Body of pancreas (tissue), 4 donors: ENCODE measurements at regions not wholly inside any gene's neighbourhood (a gene's known extent, or its start where the extent isn't known, plus 50 kb on each side); places are given as distances from the start of the nearest gene placed in this dataset.

Source experiments
- ATAC-seq: fragments of 150-250 bp; one replicate; pipeline ENCODE4 v1.9.1; 2016
- DNase-seq, 4 donors: peaks; one replicate each; pipeline ENCODE4 v3.0.0-alpha.2; 2019
- H3K27ac ChIP-seq, 4 donors: fragments of 200-600 bp; sonication (generic); 1 replicate in 3 of 4; 2 replicates in 1 of 4; pipeline versions ENCODE4 v1.5.1 to v1.6.1; 2016 to 2019; ENCODE audit warnings: mild to moderate bottlenecking in 1 of 4, mixed read lengths in 1 of 4, moderate library complexity in 1 of 4
- H3K27me3 ChIP-seq, 2 donors: fragments of 200-600 bp; sonication (generic); one replicate each; pipeline ENCODE4 v1.6.0; 2016; ENCODE audit warnings: mild to moderate bottlenecking in 1 of 2
- H3K36me3 ChIP-seq, 2 donors: fragments of 200-600 bp; sonication (generic); replicated peaks in 1 of 2; 2 replicates each; pipeline ENCODE4 v1.5.1; 2016; ENCODE audit warnings: low read depth in 2 of 2; ENCODE audit not compliant: insufficient read depth in 1 of 2
- H3K4me1 ChIP-seq: fragments of 200-600 bp; sonication (generic); one replicate; pipeline ENCODE4 v1.6.0; 2016
- H3K4me3 ChIP-seq, 2 donors: fragments of 200-600 bp; sonication (generic); 1 replicate in 1 of 2; 2 replicates in 1 of 2; pipeline ENCODE4 v1.5.1; 2016 to 2019
- H3K9me3 ChIP-seq, 3 donors: fragments of 200-600 bp; sonication (generic); 1 replicate in 2 of 3; 2 replicates in 1 of 3; pipeline ENCODE4 v1.5.1; 2016
- CTCF ChIP-seq, 7 experiments: fragments of 450-650 bp in 4 of 7; fragments of 200-600 bp in 3 of 7; sonication (generic) in 3 of 7; IDR thresholded peaks; one replicate each; pipeline ENCODE4 v1.5.1; 2016 to 2019; ENCODE audit warnings: antibody characterized with exemption in 7 of 7
- POLR2A ChIP-seq, 3 donors: fragments of 450-650 bp; IDR thresholded peaks; one replicate each; pipeline ENCODE4 v1.6.1; 2016; ENCODE audit warnings: antibody characterized with exemption in 3 of 3, mild to moderate bottlenecking in 2 of 3
- WGBS, 2 donors: methylation state at CpG; one replicate each; pipeline ENCODE4 v1.1.5; 2017; 5-methylcytosine and 5-hydroxymethylcytosine counted together
- intact Hi-C: fragments of 100-400 bp; cut with DNase I; formaldehyde crosslinking; loops from one replicate; pipeline ENCODE4 v1.15.1; 2023

GRCh38 chr13:69101841-69102240, 1005.8 kb upstream of the ATXN8OS start:
- Histone ChIP-seq H3K36me3 (no peaks in the 10 kb centered on the region), H3K9me3 (no peaks in the 10 kb centered on the region), H3K4me1 (no peaks in the 10 kb centered on the region), H3K27ac (no peak overlapping the region), H3K27me3 (no peaks in the 10 kb centered on the region), H3K4me3 (no peak overlapping the region)
- DNase-seq (no peak), ATAC-seq (no peak)
- intact Hi-C loops, result no loop called here
- 57 to 71% methylated on average over 1 of the region's 1 CpG for WGBS, 2 donors
- TF ChIP-seq POLR2A (IDR thresholded peaks at IDR 0.05), result no peak

GRCh38 chr13:69094485-69094884, 1013.1 kb upstream of the ATXN8OS start:
- 14 to 23% methylated on average over 1 of the region's 1 CpG for WGBS, 2 donors
- H3K4me1 ChIP-seq, result no peaks in the 10 kb centered on the region
- no peaks in the 10 kb centered on the region for H3K9me3 ChIP-seq
- ATAC-seq, result no peak
- intact Hi-C loops, result no loop called here
- no peak for DNase-seq
- no peak overlapping the region for H3K27ac ChIP-seq
- no peaks in the 10 kb centered on the region for H3K36me3 ChIP-seq
- no peaks in the 10 kb centered on the region for H3K27me3 ChIP-seq
- H3K4me3 ChIP-seq, result no peak overlapping the region
- no peak for TF ChIP-seq CTCF (IDR thresholded peaks at IDR 0.05)
- no peak for TF ChIP-seq POLR2A (IDR thresholded peaks at IDR 0.05)

- no peaks in the 10 kb centered on the region for H3K36me3 ChIP-seq
- H3K9me3 ChIP-seq, result no peaks in the 10 kb centered on the region
- no peak for DNase-seq
- H3K4me3 ChIP-seq, result no peak overlapping the region
- no peaks in the 10 kb centered on the region for H3K27me3 ChIP-seq
- 53% methylated on average over 6 of the region's 6 CpGs for WGBS, 2 donors
- ATAC-seq, result no peak
- no peaks in the 10 kb centered on the region for H3K4me1 ChIP-seq
- no peak overlapping the region for H3K27ac ChIP-seq
- no peak for TF ChIP-seq POLR2A (IDR thresholded peaks at IDR 0.05)
- TF ChIP-seq CTCF (IDR thresholded peaks at IDR 0.05), result no peak
- intact Hi-C loops, result no loop called here
Measured at GRCh38 chr13:69092615-69093322, 1014.9 kb upstream of the ATXN8OS start.

GRCh38 chr13:69077267-69077666, 1030.4 kb upstream of the ATXN8OS start:
- Histone ChIP-seq H3K4me1 (no peaks in the 10 kb centered on the region), H3K27me3 (no peaks in the 10 kb centered on the region), H3K4me3 (no peak overlapping the region), H3K9me3 (no peaks in the 10 kb centered on the region), H3K27ac (no peak overlapping the region), H3K36me3 (no peaks in the 10 kb centered on the region)
- ATAC-seq (no peak), DNase-seq (no peak)
- intact Hi-C loops, result no loop called here
- 39 to 52% methylated on average over 1 of the region's 1 CpG for WGBS, 2 donors
- TF ChIP-seq POLR2A (IDR thresholded peaks at IDR 0.05), result no peak
- TF ChIP-seq CTCF (IDR thresholded peaks at IDR 0.05), result no peak

GRCh38 chr13:69069554-69070133, 1038.0 kb upstream of the ATXN8OS start:
- intact Hi-C loops, result no loop called here
- Histone ChIP-seq H3K27ac (no peak overlapping the region), H3K4me3 (no peak overlapping the region), H3K4me1 (no peaks in the 10 kb centered on the region), H3K36me3 (no peaks in the 10 kb centered on the region), H3K9me3 (no peaks in the 10 kb centered on the region), H3K27me3 (no peaks in the 10 kb centered on the region)
- 31 to 48% methylated on average over 1 of the region's 1 CpG for WGBS, 2 donors
- DNase-seq, result no peak
- TF ChIP-seq POLR2A (IDR thresholded peaks at IDR 0.05) (no peak), CTCF (IDR thresholded peaks at IDR 0.05) (no peak)
- no peak for ATAC-seq
